Panc1 (cell line): ENCODE measurements at regions not wholly inside any gene's neighbourhood (a gene's known extent, or its start where the extent isn't known, plus 50 kb on each side); places are given as distances from the start of the nearest gene placed in this dataset.

ENCODE experiments used
- CTCF ChIP-seq: fragments of 450-650 bp; IDR thresholded peaks from 2 replicates; pipeline ENCODE4 v1.5.1; 2017; ENCODE audit warnings: mild to moderate bottlenecking
- POLR2AphosphoS5 ChIP-seq: IDR thresholded peaks from 2 replicates; pipeline ENCODE4 v1.6.1; 2012; ENCODE audit warnings: mild to moderate bottlenecking, low read depth, low read length, moderate library complexity
- REST ChIP-seq, 2 experiments: IDR thresholded peaks; 2 replicates each; pipeline ENCODE4 v1.6.1; 2011 to 2012; ENCODE audit warnings: low read depth in 2 of 2, control low read depth in 1 of 2, low read length in 1 of 2, mild to moderate bottlenecking in 1 of 2, moderate library complexity in 1 of 2; ENCODE audit not compliant: insufficient read depth in 1 of 2

GRCh38 chr14:95439881-95440280, 76.6 kb downstream of the SYNE3 start:
- TF ChIP-seq CTCF (no peak), POLR2AphosphoS5 (no peak), REST (IDR thresholded peaks at IDR 0.05; ENCODE audit: insufficient read depth in 1 of 2, low read depth in 2 of 2, low read length in 1 of 2) (no peak)
